Fibroblast of pulmonary artery (primary cell): ENCODE measurements at regions not wholly inside any gene's neighbourhood (a gene's known extent, or its start where the extent isn't known, plus 50 kb on each side); places are given as distances from the start of the nearest gene placed in this dataset.

ENCODE experiments used
- DNase-seq: peaks from one replicate; pipeline ENCODE4 v3.0.0-alpha.2; 2010; ENCODE audit warnings: low read depth
- H3K4me3 ChIP-seq: replicated peaks from 2 replicates; pipeline ENCODE4 v1.5.1; 2011; ENCODE audit warnings: low read depth, mild to moderate bottlenecking, control low read depth, low read length, moderate library complexity
- TF ChIP-seq, protein P1 (sequence below): IDR thresholded peaks from 2 replicates; pipeline ENCODE4 v1.5.1; 2011; ENCODE audit warnings: mild to moderate bottlenecking, control low read depth, low read length, inconsistent platforms; ENCODE audit errors: missing control alignments

DNA sequence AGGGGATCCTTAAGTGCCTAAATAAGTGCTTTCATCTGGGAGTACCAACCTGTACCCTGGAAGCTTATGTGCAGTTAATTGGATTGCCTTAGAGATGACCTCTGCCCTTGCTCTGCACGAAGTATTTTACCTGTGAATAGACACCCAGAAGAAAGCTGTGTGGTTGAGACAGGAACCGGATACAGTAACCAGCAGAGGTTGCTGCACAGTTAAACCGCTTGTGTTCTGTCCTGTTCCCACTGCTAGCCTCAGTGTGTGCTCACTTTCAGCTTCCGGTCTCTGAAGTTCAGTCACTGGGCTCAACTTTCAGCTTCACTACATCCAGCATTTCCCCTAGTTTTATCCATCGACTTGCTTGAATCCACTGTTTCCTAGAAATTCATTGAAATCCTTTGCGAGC is 185.3 kb downstream of the FAM170A start:
- DNase-seq = no peak
- TF ChIP-seq, protein P1, sequence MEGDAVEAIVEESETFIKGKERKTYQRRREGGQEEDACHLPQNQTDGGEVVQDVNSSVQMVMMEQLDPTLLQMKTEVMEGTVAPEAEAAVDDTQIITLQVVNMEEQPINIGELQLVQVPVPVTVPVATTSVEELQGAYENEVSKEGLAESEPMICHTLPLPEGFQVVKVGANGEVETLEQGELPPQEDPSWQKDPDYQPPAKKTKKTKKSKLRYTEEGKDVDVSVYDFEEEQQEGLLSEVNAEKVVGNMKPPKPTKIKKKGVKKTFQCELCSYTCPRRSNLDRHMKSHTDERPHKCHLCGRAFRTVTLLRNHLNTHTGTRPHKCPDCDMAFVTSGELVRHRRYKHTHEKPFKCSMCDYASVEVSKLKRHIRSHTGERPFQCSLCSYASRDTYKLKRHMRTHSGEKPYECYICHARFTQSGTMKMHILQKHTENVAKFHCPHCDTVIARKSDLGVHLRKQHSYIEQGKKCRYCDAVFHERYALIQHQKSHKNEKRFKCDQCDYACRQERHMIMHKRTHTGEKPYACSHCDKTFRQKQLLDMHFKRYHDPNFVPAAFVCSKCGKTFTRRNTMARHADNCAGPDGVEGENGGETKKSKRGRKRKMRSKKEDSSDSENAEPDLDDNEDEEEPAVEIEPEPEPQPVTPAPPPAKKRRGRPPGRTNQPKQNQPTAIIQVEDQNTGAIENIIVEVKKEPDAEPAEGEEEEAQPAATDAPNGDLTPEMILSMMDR = no peak
- no peak overlapping the region for H3K4me3 ChIP-seq

DNA sequence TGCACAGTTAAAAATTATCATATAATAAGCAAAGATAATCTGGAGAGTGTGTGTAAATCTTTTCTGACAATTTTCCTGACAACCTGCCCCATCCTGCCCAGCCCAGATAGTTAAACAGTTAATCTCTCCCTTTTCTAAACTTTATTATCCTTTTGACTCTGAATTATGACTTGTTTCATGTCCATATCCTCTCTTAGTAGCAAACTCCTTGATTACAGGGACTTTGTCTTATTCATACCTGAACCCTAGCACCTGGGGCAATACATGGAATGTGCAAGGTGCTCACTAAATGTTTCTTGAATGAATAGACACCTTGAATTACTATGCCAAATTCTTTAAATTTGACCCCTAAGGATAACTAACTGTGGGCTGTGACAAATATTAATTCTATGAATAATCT is 186.7 kb downstream of the FAM170A start:
- TF ChIP-seq, protein P1 = no peak

DNA sequence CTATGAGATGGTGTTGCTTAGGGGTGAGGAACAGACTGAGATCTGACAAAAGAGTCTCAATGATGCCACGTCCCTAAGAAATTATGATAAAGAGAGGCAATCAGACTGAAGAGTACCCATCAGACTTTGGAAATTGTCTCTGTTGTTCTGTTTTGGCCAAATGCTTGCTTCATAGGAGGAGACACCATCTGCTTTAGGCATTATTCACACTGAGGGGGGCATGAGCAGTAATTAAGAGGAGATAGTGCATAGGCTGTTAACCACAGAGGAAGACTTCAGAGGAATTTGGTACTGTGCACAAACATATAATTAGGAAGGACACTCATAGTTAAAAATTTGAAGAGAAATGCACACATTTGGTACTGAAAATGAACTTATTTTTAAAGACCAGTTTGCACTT is 190.7 kb downstream of the FAM170A start:
- DNase-seq = no peak
- H3K4me3 ChIP-seq = no peak overlapping the region
- TF ChIP-seq, protein P1 = no peak

More for the DNA sequence above, 186.7 kb downstream of the FAM170A start:
- no peak overlapping the region for H3K4me3 ChIP-seq
- no peak for DNase-seq

DNA sequence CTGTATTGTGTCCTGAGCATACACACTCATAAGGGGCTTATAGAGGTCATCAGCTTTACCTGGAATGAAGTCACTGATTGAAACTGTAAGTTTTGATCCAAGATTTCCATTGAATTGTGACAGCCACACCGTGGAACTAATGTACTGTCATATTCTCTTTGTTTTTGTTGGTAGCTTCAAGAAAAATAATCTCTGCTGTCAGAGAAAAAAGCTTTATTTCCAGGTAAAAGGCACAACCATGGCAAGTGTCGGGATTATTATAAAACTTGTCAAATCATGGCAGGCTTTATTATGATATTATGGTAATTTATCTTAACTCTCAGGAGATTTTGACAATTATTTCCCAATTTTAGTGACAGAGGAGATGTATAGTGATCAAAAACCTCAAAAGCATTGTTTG is 191.2 kb downstream of the FAM170A start:
- no peak overlapping the region for H3K4me3 ChIP-seq
- DNase-seq = no peak
- TF ChIP-seq, protein P1 = no peak

DNA sequence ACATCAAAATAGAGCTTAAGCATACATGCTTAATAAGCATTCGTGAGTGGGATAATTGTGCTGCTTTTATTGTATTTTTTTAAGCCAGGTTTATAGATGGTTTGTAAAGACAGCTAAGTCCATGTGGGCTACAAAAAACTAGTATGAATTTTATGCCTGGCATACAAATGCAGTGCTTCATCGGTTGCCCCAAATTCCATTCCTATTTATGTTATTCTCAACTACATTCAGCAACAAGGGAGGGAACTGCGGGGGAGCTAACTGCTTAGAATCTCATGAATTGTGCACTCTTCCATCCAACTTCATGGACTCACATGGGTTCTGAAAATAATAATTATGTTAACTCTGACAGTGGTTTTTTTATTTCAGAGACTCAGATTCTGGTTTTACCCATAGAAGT is 199.2 kb downstream of the FAM170A start:
- DNase-seq = no peak
- H3K4me3 ChIP-seq = no peak overlapping the region
- TF ChIP-seq, protein P1 = no peak

DNA sequence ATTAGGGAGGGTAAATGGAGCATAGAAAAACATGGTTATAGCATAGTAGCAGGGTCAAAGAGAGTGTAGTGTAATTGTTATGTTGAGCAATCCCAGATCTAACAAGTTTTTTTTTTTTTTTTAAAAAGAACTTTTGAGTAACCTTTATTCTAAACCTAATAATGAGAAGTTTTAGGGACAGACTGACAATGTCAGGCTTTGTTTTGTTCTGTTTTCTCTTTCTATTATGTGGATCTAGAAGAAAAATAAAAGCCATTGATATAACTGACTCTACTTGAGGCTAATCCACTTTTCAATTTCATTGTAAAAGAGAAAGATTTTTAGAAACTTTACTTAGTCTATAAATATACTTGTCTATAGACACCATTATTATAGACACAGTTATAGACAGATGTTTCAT is 200.0 kb downstream of the FAM170A start:
- TF ChIP-seq, protein P1 = no peak
- no peak overlapping the region for H3K4me3 ChIP-seq
- DNase-seq = no peak

DNA sequence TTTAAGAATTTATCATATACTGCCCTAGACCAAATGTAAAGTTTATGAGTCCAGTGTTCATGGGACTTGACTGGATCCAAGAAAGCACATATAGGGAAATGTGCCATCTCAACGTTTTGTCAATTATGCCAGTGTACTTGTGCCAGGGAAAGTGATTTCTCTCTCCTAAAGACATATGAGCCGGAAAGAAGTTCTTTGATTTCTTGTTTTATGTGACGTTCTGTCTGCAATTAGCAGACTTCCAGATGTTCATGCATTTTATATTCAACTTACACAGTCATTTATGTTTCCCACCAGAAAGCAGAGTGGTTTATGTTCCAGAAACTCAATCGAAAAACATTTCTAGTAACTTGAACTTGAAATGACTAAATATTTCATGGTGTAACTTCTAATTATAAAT is 203.8 kb downstream of the FAM170A start:
- no peak overlapping the region for H3K4me3 ChIP-seq
- TF ChIP-seq, protein P1 = no peak
- no peak for DNase-seq
